Kidney (tissue), 13 donors: ENCODE measurements at regions not wholly inside any gene's neighbourhood (a gene's known extent, or its start where the extent isn't known, plus 50 kb on each side); places are given as distances from the start of the nearest gene placed in this dataset.

Experiments used
- DNase-seq, 5 donors: peaks; one replicate each; pipeline ENCODE4 v3.0.0-alpha.2; 2013 to 2020
- FAIRE-seq: peaks from 2 replicates; lab custom pipeline; 2012; peaks lifted over from hg19 to GRCh38; lab: Jason Lieb, UNC
- H3K27ac ChIP-seq, 2 donors: one replicate each; pipeline ENCODE4 v1.7.0; 2013; ENCODE audit warnings: low read depth in 2 of 2, low read length in 2 of 2, inconsistent platforms in 1 of 2
- H3K27me3 ChIP-seq: one replicate; pipeline ENCODE4 v1.7.1; 2013; ENCODE audit warnings: low read length, inconsistent platforms; ENCODE audit not compliant: control insufficient read depth, insufficient read depth
- H3K36me3 ChIP-seq, 3 donors: one replicate each; pipeline versions ENCODE4 v1.7.0 to v1.7.1; 2013; ENCODE audit warnings: low read length in 3 of 3, control low read depth in 1 of 3, inconsistent platforms in 1 of 3; ENCODE audit not compliant: insufficient read depth in 3 of 3, control insufficient read depth in 2 of 3
- H3K4me1 ChIP-seq, 3 donors: one replicate each; pipeline versions ENCODE4 v1.7.0 to v1.7.1; 2013; ENCODE audit warnings: low read length in 3 of 3, inconsistent platforms in 1 of 3, low read depth in 1 of 3; ENCODE audit not compliant: control insufficient read depth in 2 of 3, insufficient read depth in 2 of 3
- H3K4me3 ChIP-seq, 3 donors: one replicate each; pipeline versions ENCODE4 v1.7.0 to v1.8.1; 2013; ENCODE audit warnings: low read length in 3 of 3, control low read depth in 1 of 3, inconsistent platforms in 1 of 3
- H3K9ac ChIP-seq, 3 donors: one replicate each; pipeline versions ENCODE4 v1.7.0 to v1.7.1; 2013; ENCODE audit warnings: low read length in 3 of 3, control low read depth in 1 of 3, inconsistent platforms in 1 of 3
- H3K9me3 ChIP-seq, 3 donors: one replicate each; pipeline versions ENCODE4 v1.7.0 to v1.7.1; 2013; ENCODE audit warnings: low read length in 3 of 3, control low read depth in 1 of 3, inconsistent platforms in 1 of 3; ENCODE audit not compliant: control insufficient read depth in 2 of 3, insufficient read depth in 1 of 3
- intact Hi-C: fragments of 100-400 bp; cut with DNase I; formaldehyde crosslinking; loops from one replicate; pipeline ENCODE4 v1.11.1; 2022
- TF ChIP-seq, protein P1 (sequence below): IDR thresholded peaks from 3 replicates; pipeline ENCODE4 v1.5.1; 2012; ENCODE audit warnings: mild to moderate bottlenecking, moderate library complexity, borderline replicate concordance; ENCODE audit not compliant: insufficient read depth; ENCODE audit errors: extremely low read depth
- donor health status: control.
- donor health status: control.
- donor health status: control.
- donor health status: control.
- donor health status: control.
- donor health status: DM: yes; HTN: yes; CAD: no.
- donor health status: Normal renal cell carcinoma (clear cell type).

DNA sequence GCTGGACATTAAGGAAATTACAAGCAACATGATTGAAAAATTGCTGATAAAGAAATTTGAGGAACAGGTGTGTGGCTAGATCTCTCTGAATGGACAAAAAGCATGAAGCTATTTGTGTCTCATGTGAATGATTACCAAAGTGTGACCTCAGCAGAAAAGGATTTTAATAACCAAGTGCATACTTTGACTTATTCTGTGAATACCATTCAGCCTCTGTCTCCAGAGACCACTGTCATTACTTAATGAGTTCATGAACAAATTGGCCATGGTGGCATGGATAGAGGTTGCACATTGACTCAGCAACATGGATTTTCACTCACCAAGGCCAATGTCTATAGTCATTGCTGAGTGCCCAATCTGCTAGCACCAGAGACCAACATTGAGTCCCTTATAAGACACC is 874.6 kb upstream of the POT1 start:
- TF ChIP-seq, protein P1, sequence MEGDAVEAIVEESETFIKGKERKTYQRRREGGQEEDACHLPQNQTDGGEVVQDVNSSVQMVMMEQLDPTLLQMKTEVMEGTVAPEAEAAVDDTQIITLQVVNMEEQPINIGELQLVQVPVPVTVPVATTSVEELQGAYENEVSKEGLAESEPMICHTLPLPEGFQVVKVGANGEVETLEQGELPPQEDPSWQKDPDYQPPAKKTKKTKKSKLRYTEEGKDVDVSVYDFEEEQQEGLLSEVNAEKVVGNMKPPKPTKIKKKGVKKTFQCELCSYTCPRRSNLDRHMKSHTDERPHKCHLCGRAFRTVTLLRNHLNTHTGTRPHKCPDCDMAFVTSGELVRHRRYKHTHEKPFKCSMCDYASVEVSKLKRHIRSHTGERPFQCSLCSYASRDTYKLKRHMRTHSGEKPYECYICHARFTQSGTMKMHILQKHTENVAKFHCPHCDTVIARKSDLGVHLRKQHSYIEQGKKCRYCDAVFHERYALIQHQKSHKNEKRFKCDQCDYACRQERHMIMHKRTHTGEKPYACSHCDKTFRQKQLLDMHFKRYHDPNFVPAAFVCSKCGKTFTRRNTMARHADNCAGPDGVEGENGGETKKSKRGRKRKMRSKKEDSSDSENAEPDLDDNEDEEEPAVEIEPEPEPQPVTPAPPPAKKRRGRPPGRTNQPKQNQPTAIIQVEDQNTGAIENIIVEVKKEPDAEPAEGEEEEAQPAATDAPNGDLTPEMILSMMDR, result no peak
- H3K4me1 ChIP-seq, result no peaks in the 10 kb centered on the region
- FAIRE-seq, result no peak
- H3K27ac ChIP-seq, result no peak overlapping the region
- H3K9ac ChIP-seq, result no peak overlapping the region
- peak in 1 of 5 donors; percentile 1 for DNase-seq
- H3K27me3 ChIP-seq, result no peaks in the 10 kb centered on the region
- H3K9me3 ChIP-seq, result no peaks in the 10 kb centered on the region
- intact Hi-C loops, result no loop called here
- H3K4me3 ChIP-seq, result no peak overlapping the region
- H3K36me3 ChIP-seq, result no peaks in the 10 kb centered on the region

DNA sequence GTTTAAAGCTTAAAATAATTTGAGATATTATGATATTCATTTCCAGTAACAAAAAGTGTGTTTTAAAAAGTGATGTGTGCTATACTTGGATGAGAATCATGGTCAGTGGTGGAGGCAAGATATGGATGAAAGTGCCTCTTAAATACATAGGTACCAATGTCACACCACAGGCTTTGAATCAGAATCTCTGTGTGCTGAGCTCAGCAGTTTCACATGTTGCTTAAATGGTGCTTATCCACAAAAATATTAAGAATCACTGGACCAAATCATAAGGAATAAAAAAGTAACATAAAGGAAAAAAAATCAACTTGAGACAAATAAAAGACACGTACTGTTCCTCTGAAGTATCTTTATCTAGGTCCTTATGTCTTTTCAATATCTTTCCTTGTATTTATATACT is 850.5 kb upstream of the POT1 start:
- no peak overlapping the region for H3K9ac ChIP-seq
- no peak overlapping the region for H3K4me3 ChIP-seq
- no peaks in the 10 kb centered on the region for H3K36me3 ChIP-seq
- H3K4me1 ChIP-seq, result no peaks in the 10 kb centered on the region
- DNase-seq (no peak), FAIRE-seq (no peak)
- no peaks in the 10 kb centered on the region for H3K27me3 ChIP-seq
- H3K9me3 ChIP-seq, result no peaks in the 10 kb centered on the region
- intact Hi-C loops, result no loop called here
- no peak overlapping the region for H3K27ac ChIP-seq
- TF ChIP-seq, protein P1, result no peak

DNA sequence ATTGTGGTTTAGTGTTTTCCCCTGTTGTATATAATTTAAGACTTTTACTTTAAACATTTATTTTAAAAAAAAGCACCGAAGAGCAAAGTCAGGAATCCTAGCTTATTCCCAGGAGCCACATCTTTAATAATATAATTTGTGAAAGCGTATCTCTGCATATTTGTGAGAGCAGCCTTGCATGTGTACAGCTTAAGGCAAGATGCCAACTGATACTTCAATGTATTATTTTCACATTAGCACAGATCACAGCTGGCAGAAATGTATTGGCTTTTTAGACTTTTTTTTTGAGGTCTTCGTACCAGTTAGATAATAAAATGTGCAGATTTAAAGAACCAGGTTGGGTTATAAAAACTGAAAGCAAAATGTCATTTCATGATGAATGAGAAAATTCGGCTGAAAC is 845.7 kb upstream of the POT1 start:
- no peak for FAIRE-seq
- Histone ChIP-seq H3K9ac (no peak overlapping the region), H3K36me3 (no peaks in the 10 kb centered on the region), H3K4me1 (no peaks in the 10 kb centered on the region), H3K27ac (no peak overlapping the region), H3K9me3 (no peaks in the 10 kb centered on the region), H3K4me3 (no peak overlapping the region), H3K27me3 (no peaks in the 10 kb centered on the region)
- no peak for DNase-seq
- TF ChIP-seq, protein P1, result no peak
- intact Hi-C loops, result no loop called here

DNA sequence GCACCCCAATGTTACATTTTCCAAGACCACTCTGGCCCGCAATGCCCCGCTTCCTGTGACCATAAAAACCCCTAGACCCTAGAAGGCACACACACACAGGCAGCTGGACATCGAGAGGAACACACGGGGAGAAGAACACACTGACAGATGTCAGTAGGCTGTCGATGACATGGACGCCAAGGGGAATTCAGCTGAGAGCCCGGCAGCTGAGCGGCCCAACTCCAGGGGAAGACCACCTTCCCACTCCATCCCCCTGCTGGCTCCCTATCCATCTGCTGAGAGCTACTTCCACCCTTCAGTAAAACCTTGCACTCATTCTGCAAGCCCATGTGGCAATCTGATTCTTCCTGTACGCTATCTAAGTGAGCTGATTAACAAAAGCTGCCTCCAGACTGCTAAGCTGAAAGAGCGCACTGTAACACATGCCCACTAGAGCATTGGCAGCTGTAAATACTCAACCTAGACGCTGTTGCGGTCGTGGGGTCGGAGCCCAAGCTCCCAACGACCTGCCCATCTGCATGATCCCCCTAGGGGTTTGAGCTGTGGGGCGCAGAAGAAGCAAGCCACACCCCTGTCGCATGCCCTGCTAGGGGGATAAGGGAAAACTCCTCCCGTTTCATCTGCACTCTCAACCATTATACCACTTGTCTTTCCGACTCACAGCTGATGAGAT is 843.6 kb upstream of the POT1 start:
- H3K27me3 ChIP-seq, result no peaks in the 10 kb centered on the region
- no peaks in the 10 kb centered on the region for H3K4me1 ChIP-seq
- H3K27ac ChIP-seq, result no peak overlapping the region
- H3K36me3 ChIP-seq, result no peaks in the 10 kb centered on the region
- intact Hi-C loops, result no loop called here
- TF ChIP-seq, protein P1, result no peak
- no peaks in the 10 kb centered on the region for H3K9me3 ChIP-seq
- FAIRE-seq (no peak), DNase-seq (no peak)
- no peak overlapping the region for H3K9ac ChIP-seq
- H3K4me3 ChIP-seq, result no peak overlapping the region
